ENCODE measurements at regions not wholly inside any gene's neighbourhood (a gene's known extent, or its start where the extent isn't known, plus 50 kb on each side); places are given as distances from the start of the nearest gene placed in this dataset.
"Not testable (repeated sequence)": the region's sequence is repeated elsewhere in the genome, so short reads cannot be mapped to it uniquely, and the experiment has no call there.

- ATAC-seq, result no peak
These were observed 107.7 kb upstream of the TSC22D2 start for GRCh38 chr3:150300388-150300787.

GRCh38 chr3:150299201-150299600 is 108.9 kb upstream of the TSC22D2 start:
- no peak for ATAC-seq

- no peak for ATAC-seq
These were observed 111.1 kb upstream of the TSC22D2 start for GRCh38 chr3:150296966-150297365.

GRCh38 chr3:150296123-150296735 is 111.9 kb upstream of the TSC22D2 start:
- no peak for ATAC-seq

- no peak for ATAC-seq
These were observed 114.6 kb upstream of the TSC22D2 start for GRCh38 chr3:150293401-150294001.

GRCh38 chr3:150292891-150293290 is 115.2 kb upstream of the TSC22D2 start:
- ATAC-seq, result no peak

- ATAC-seq, result no peak
These were observed 116.6 kb upstream of the TSC22D2 start for GRCh38 chr3:150291515-150291914.

GRCh38 chr3:150286390-150287147 is 121.5 kb upstream of the TSC22D2 start:
- ATAC-seq, result peak; percentile 63 to 70

GRCh38 chr3:150285601-150286000 is 122.5 kb upstream of the TSC22D2 start:
- ATAC-seq, result no peak

GRCh38 chr3:150278843-150279381 is 129.2 kb upstream of the TSC22D2 start:
- ATAC-seq, result no peak

- no peak for ATAC-seq
These were observed 129.9 kb upstream of the TSC22D2 start for GRCh38 chr3:150278195-150278594.

- ATAC-seq, result no peak
These were observed 130.7 kb upstream of the TSC22D2 start for GRCh38 chr3:150277444-150277843.

- no peak for ATAC-seq
These were observed 132.2 kb upstream of the TSC22D2 start for GRCh38 chr3:150275941-150276340.

GRCh38 chr3:150274372-150274771 is 133.7 kb upstream of the TSC22D2 start:
- no peak for ATAC-seq

GRCh38 chr3:150273396-150273795 is 134.7 kb upstream of the TSC22D2 start:
- ATAC-seq, result no peak

- ATAC-seq, result no peak
These were observed 136.5 kb upstream of the TSC22D2 start for GRCh38 chr3:150271591-150271960.

- no peak for ATAC-seq
These were observed 137.1 kb upstream of the TSC22D2 start for GRCh38 chr3:150270883-150271590.

- not testable (repeated sequence) for ATAC-seq
These were observed 137.7 kb upstream of the TSC22D2 start for GRCh38 chr3:150270444-150270843.

GRCh38 chr3:150269526-150269925 is 138.6 kb upstream of the TSC22D2 start:
- no peak for ATAC-seq

- ATAC-seq, result no peak
These were observed 139.4 kb upstream of the TSC22D2 start for GRCh38 chr3:150268426-150269391.

- no peak for ATAC-seq
These were observed 140.8 kb upstream of the TSC22D2 start for GRCh38 chr3:150267288-150267687.

- ATAC-seq, result no peak
These were observed 142.8 kb upstream of the TSC22D2 start for GRCh38 chr3:150265305-150265704.

All from activated CD4-positive, CD25-positive, alpha-beta regulatory T cell treated with anti-CD3 and anti-CD28 coated beads, Interleukin-2, amount 50 U/mL, for 24 hours (primary cell).